Karpas-422 (cell line): ENCODE measurements at regions not wholly inside any gene's neighbourhood (a gene's known extent, or its start where the extent isn't known, plus 50 kb on each side); places are given as distances from the start of the nearest gene placed in this dataset.

Experiments
- DNase-seq: peaks from one replicate; pipeline ENCODE4 v3.0.0-alpha.2; 2015
- H2AFZ ChIP-seq: fragments of 200-600 bp; sonication (generic); 2 replicates; pipeline ENCODE4 v1.6.1; 2014; ENCODE audit warnings: antibody characterized with exemption, low read length, mixed read lengths
- H3K27ac ChIP-seq: fragments of 200-600 bp; sonication (generic); 2 replicates; pipeline ENCODE4 v1.5.1; 2014; ENCODE audit warnings: mild to moderate bottlenecking, low read length, moderate library complexity
- H3K27me3 ChIP-seq: fragments of 200-600 bp; sonication (generic); 2 replicates; pipeline ENCODE4 v1.6.1; 2014; ENCODE audit warnings: low read length, mixed read lengths
- H3K36me3 ChIP-seq: fragments of 200-600 bp; sonication (generic); 2 replicates; pipeline ENCODE4 v1.6.1; 2014; ENCODE audit warnings: low read length, mixed read lengths; ENCODE audit not compliant: insufficient read depth
- H3K4me1 ChIP-seq: fragments of 200-600 bp; sonication (generic); 2 replicates; pipeline ENCODE4 v1.6.1; 2014; ENCODE audit warnings: mild to moderate bottlenecking, low read length, mixed read lengths
- H3K4me2 ChIP-seq: fragments of 200-600 bp; sonication (generic); 2 replicates; pipeline ENCODE4 v1.6.1; 2014; ENCODE audit warnings: low read length, low read depth, mild to moderate bottlenecking; ENCODE audit not compliant: poor library complexity, severe bottlenecking
- H3K4me3 ChIP-seq: fragments of 200-600 bp; sonication (generic); 2 replicates; pipeline ENCODE4 v1.5.1; 2014; ENCODE audit warnings: mild to moderate bottlenecking, antibody characterized with exemption, low read length, mixed read lengths
- H3K79me2 ChIP-seq: fragments of 200-600 bp; sonication (generic); 2 replicates; pipeline ENCODE4 v1.6.1; 2014; ENCODE audit warnings: mild to moderate bottlenecking, low read length, mixed read lengths
- H3K9ac ChIP-seq: fragments of 200-600 bp; sonication (generic); 2 replicates; pipeline ENCODE4 v1.6.0; 2014; ENCODE audit warnings: low read length
- H3K9me2 ChIP-seq: fragments of 200-600 bp; sonication (generic), shearing (Covaris generic); replicated peaks from 2 replicates; pipeline ENCODE4 v1.6.0; 2014; ENCODE audit warnings: mild to moderate bottlenecking, low read length, moderate library complexity; ENCODE audit not compliant: insufficient read depth
- H3K9me3 ChIP-seq: fragments of 300-700, 200-600 bp; sonication (generic); 2 replicates; pipeline ENCODE4 v1.6.1; 2014; ENCODE audit warnings: low read length, mixed read lengths
- H4K20me1 ChIP-seq: fragments of 200-600 bp; sonication (generic); 2 replicates; pipeline ENCODE4 v1.6.1; 2014; ENCODE audit warnings: mild to moderate bottlenecking, antibody characterized with exemption, low read length, low read depth; ENCODE audit not compliant: insufficient read depth

- no peaks in the 10 kb centered on the region for H3K36me3 ChIP-seq
- no peak overlapping the region for H2AFZ ChIP-seq
- H3K4me3 ChIP-seq = no peak overlapping the region
- no peaks in the 10 kb centered on the region for H3K27me3 ChIP-seq
- H3K9me2 ChIP-seq = no peaks in the 10 kb centered on the region
- no peaks in the 10 kb centered on the region for H4K20me1 ChIP-seq
- DNase-seq = no peak
- H3K9ac ChIP-seq = no peak overlapping the region
- no peaks in the 10 kb centered on the region for H3K4me1 ChIP-seq
- H3K27ac ChIP-seq = no peak overlapping the region
- H3K9me3 ChIP-seq = no peaks in the 10 kb centered on the region
- no peak overlapping the region for H3K4me2 ChIP-seq
- H3K79me2 ChIP-seq = no peaks in the 10 kb centered on the region
These were observed 69.8 kb upstream of the CNTLN start for GRCh38 chr9:17065062-17065461.

DNA sequence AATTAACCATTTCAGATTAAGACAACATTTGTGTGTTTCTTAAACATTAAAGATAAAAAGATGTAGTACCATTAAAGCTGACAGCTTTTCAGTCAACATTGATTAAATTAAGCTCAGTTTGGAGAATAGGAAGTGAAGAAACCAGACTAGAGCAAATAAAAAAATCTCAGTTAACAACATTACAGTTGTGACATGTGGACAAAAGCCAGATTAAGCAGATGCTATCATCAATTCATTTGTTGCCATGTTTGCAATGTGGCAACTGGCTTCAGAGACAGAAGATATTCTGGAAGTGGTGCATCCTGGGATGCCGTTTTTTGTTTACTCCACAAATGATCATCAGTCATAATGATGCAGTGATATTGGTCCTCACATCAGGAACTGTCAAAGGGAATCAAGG, 70.3 kb upstream of the CNTLN start:
- H3K79me2 ChIP-seq = no peaks in the 10 kb centered on the region
- H3K4me2 ChIP-seq = no peak overlapping the region
- H3K27me3 ChIP-seq = no peaks in the 10 kb centered on the region
- no peak overlapping the region for H2AFZ ChIP-seq
- H3K27ac ChIP-seq = no peak overlapping the region
- no peaks in the 10 kb centered on the region for H3K9me3 ChIP-seq
- DNase-seq = no peak
- no peaks in the 10 kb centered on the region for H3K9me2 ChIP-seq
- H3K4me3 ChIP-seq = no peak overlapping the region
- H3K9ac ChIP-seq = no peak overlapping the region
- no peaks in the 10 kb centered on the region for H3K4me1 ChIP-seq
- H3K36me3 ChIP-seq = no peaks in the 10 kb centered on the region
- no peaks in the 10 kb centered on the region for H4K20me1 ChIP-seq

DNA sequence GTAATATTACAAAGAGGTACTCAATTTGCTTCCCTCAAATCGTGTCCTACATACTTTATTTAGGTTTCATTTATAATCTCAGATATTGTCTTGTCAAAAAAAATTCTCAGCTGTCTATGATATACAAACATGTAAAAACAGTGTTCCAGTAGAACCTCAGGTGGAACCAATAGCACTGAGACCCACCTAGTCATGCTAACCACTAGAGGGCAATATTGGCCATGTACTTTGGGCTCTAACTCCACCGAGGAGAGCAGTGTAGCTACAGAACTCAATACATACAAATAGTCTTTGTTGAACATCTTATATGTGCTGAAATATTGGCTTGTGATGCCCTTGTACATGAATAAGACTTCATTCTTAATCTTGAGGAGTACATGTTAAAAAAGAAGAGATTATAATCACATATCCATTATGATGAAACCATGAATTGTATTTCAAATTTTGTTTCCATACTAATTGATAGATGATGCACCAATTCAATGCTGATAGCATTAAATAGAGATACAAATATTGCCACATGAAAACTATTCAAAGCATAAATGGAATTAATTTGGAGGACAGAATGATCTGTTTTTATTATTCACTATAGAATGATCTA, 71.2 kb upstream of the CNTLN start:
- H3K79me2 ChIP-seq = no peaks in the 10 kb centered on the region
- no peaks in the 10 kb centered on the region for H3K36me3 ChIP-seq
- H3K27ac ChIP-seq = no peak overlapping the region
- no peaks in the 10 kb centered on the region for H3K27me3 ChIP-seq
- H3K9ac ChIP-seq = no peak overlapping the region
- no peak overlapping the region for H3K4me2 ChIP-seq
- no peaks in the 10 kb centered on the region for H3K9me3 ChIP-seq
- no peak overlapping the region for H2AFZ ChIP-seq
- H3K9me2 ChIP-seq = no peaks in the 10 kb centered on the region
- peak; percentile 86 for DNase-seq
- H4K20me1 ChIP-seq = no peaks in the 10 kb centered on the region
- H3K4me3 ChIP-seq = no peak overlapping the region
- no peaks in the 10 kb centered on the region for H3K4me1 ChIP-seq

GRCh38 chr9:17062497-17062896, 72.3 kb upstream of the CNTLN start:
- no peaks in the 10 kb centered on the region for H3K9me2 ChIP-seq
- no peaks in the 10 kb centered on the region for H3K36me3 ChIP-seq
- H3K4me3 ChIP-seq = no peak overlapping the region
- H3K9ac ChIP-seq = no peak overlapping the region
- H3K27ac ChIP-seq = no peak overlapping the region
- H2AFZ ChIP-seq = no peak overlapping the region
- no peaks in the 10 kb centered on the region for H4K20me1 ChIP-seq
- H3K79me2 ChIP-seq = no peaks in the 10 kb centered on the region
- no peaks in the 10 kb centered on the region for H3K4me1 ChIP-seq
- H3K4me2 ChIP-seq = no peak overlapping the region
- no peaks in the 10 kb centered on the region for H3K27me3 ChIP-seq
- DNase-seq = no peak
- H3K9me3 ChIP-seq = no peaks in the 10 kb centered on the region

DNA sequence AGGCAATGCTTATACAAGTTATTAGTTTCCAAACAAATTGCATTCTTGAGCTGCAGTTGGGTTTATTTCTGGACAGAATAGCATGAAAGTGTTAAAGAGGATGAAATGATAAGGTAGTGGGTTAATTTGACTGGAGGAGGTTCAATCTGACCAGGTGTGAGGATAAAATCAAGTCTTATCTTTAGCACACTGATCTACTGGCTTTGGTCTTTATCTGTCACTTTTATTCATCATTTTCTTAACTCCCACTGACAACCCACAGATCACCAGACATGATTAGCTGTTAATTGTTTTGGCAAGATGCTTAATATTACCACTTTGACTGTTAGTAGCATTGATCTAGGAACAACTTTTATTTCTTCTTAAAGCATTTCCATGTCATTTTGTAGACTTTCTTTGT, 74.4 kb upstream of the CNTLN start:
- Histone ChIP-seq H3K27me3 (no peaks in the 10 kb centered on the region), H3K9me3 (no peaks in the 10 kb centered on the region), H3K9ac (no peak overlapping the region), H4K20me1 (no peaks in the 10 kb centered on the region), H3K9me2 (no peaks in the 10 kb centered on the region), H3K4me2 (no peak overlapping the region), H3K27ac (no peak overlapping the region), H3K4me3 (no peak overlapping the region), H3K4me1 (no peaks in the 10 kb centered on the region), H2AFZ (no peak overlapping the region), H3K36me3 (no peaks in the 10 kb centered on the region), H3K79me2 (no peaks in the 10 kb centered on the region)
- DNase-seq = no peak

GRCh38 chr9:17059465-17059864, 75.4 kb upstream of the CNTLN start:
- Histone ChIP-seq H3K9ac (no peak overlapping the region), H2AFZ (no peak overlapping the region), H3K79me2 (no peaks in the 10 kb centered on the region), H3K9me3 (no peaks in the 10 kb centered on the region), H3K4me1 (no peaks in the 10 kb centered on the region), H3K36me3 (no peaks in the 10 kb centered on the region), H4K20me1 (no peaks in the 10 kb centered on the region), H3K27ac (no peak overlapping the region), H3K9me2 (no peaks in the 10 kb centered on the region), H3K4me2 (no peak overlapping the region), H3K4me3 (no peak overlapping the region), H3K27me3 (no peaks in the 10 kb centered on the region)
- no peak for DNase-seq

DNA sequence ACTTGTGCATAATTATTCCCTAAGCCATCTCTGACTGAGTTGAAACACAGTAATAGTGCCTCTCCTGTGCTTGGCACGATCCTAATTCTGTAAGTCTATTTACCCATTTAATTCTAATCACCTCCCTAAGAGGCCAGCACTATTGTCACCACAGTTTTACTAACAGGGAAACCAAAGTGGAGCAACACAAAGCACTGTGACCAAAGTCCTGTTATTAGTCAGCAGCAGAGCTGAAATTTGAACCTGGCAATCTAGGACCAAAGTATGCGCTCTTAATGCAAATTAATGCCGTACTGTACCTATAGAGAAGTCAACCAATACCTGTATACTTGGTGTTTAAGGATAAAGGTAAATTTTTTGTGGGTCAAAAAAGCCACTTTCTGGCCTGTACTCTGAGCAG, 77.1 kb upstream of the CNTLN start:
- H3K9me2 ChIP-seq = no peaks in the 10 kb centered on the region
- H3K4me1 ChIP-seq = no peaks in the 10 kb centered on the region
- no peak overlapping the region for H2AFZ ChIP-seq
- DNase-seq = no peak
- H3K9ac ChIP-seq = no peak overlapping the region
- H3K27me3 ChIP-seq = no peaks in the 10 kb centered on the region
- H3K4me2 ChIP-seq = no peak overlapping the region
- H4K20me1 ChIP-seq = no peaks in the 10 kb centered on the region
- no peak overlapping the region for H3K4me3 ChIP-seq
- H3K27ac ChIP-seq = no peak overlapping the region
- H3K36me3 ChIP-seq = no peaks in the 10 kb centered on the region
- no peaks in the 10 kb centered on the region for H3K9me3 ChIP-seq
- no peaks in the 10 kb centered on the region for H3K79me2 ChIP-seq

DNA sequence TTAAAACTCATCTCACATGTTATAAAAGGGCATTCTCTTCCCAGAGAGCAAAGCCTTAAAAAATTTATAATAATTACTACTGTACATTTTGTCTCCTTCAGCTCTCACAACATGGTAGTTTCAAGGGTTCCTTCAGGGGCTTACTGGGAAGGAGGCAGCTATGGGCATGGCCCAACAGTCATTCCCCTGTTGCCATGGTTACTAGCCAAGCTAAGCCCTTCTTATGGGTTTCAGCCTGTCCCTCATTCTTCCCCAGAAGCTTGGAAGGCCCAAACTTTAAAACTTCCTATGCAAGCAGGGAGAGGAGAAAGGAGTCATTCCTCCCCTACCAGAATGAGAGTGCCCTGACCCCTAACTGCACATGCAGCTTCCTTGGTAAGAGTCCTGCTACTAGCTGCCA, 82.2 kb upstream of the CNTLN start:
- H2AFZ ChIP-seq = no peak overlapping the region
- no peaks in the 10 kb centered on the region for H3K9me2 ChIP-seq
- H3K27ac ChIP-seq = no peak overlapping the region
- H3K4me3 ChIP-seq = no peak overlapping the region
- no peaks in the 10 kb centered on the region for H3K27me3 ChIP-seq
- no peaks in the 10 kb centered on the region for H4K20me1 ChIP-seq
- H3K79me2 ChIP-seq = no peaks in the 10 kb centered on the region
- H3K36me3 ChIP-seq = no peaks in the 10 kb centered on the region
- H3K4me1 ChIP-seq = no peaks in the 10 kb centered on the region
- no peak overlapping the region for H3K4me2 ChIP-seq
- H3K9me3 ChIP-seq = no peaks in the 10 kb centered on the region
- no peak overlapping the region for H3K9ac ChIP-seq
- no peak for DNase-seq
